ENCODE measurements at regions not wholly inside any gene's neighbourhood (a gene's known extent, or its start where the extent isn't known, plus 50 kb on each side); places are given as distances from the start of the nearest gene placed in this dataset.

- TF ChIP-seq, protein P1, sequence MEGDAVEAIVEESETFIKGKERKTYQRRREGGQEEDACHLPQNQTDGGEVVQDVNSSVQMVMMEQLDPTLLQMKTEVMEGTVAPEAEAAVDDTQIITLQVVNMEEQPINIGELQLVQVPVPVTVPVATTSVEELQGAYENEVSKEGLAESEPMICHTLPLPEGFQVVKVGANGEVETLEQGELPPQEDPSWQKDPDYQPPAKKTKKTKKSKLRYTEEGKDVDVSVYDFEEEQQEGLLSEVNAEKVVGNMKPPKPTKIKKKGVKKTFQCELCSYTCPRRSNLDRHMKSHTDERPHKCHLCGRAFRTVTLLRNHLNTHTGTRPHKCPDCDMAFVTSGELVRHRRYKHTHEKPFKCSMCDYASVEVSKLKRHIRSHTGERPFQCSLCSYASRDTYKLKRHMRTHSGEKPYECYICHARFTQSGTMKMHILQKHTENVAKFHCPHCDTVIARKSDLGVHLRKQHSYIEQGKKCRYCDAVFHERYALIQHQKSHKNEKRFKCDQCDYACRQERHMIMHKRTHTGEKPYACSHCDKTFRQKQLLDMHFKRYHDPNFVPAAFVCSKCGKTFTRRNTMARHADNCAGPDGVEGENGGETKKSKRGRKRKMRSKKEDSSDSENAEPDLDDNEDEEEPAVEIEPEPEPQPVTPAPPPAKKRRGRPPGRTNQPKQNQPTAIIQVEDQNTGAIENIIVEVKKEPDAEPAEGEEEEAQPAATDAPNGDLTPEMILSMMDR (IDR thresholded peaks at IDR 0.05), result no peak
- TF ChIP-seq POLR2AphosphoS5 (IDR thresholded peaks at IDR 0.05), result no peak
These were observed 80.2 kb upstream of the KRR1 start for GRCh38 chr12:75591628-75592027.

Data from breast epithelium (tissue), 3 donors.